Stomach (tissue), 8 donors: ENCODE measurements at regions not wholly inside any gene's neighbourhood (a gene's known extent, or its start where the extent isn't known, plus 50 kb on each side); places are given as distances from the start of the nearest gene placed in this dataset.
A peak's percentile ranks its signal among the peaks of the same experiment; 100 is the strongest.

Experiments
- DNase-seq, 2 donors: peaks; one replicate each; pipeline versions ENCODE4 v3.0.0 to v3.0.0-alpha.2; 2013 to 2019
- H3K27ac ChIP-seq, 5 donors: fragments of 200-600 bp in 4 of 5; sonication (generic) in 4 of 5; one replicate each; pipeline ENCODE4 v1.5.1; 2013 to 2019; ENCODE audit warnings: mild to moderate bottlenecking in 1 of 5, moderate library complexity in 1 of 5
- H3K27me3 ChIP-seq, 3 donors: fragments of 200-600 bp; sonication (generic); one replicate each; pipeline ENCODE4 v1.5.1; 2017 to 2019; ENCODE audit warnings: mixed run types in 1 of 3
- H3K36me3 ChIP-seq, 4 donors: fragments of 200-600 bp; sonication (generic); 1 replicate in 3 of 4; 2 replicates in 1 of 4; pipeline ENCODE4 v1.5.1; 2016 to 2019
- H3K4me1 ChIP-seq, 4 donors: fragments of 200-600 bp; sonication (generic); one replicate each; pipeline ENCODE4 v1.5.1; 2016 to 2019
- H3K4me3 ChIP-seq, 4 donors: fragments of 200-600 bp; sonication (generic) in 3 of 4; one replicate each; pipeline ENCODE4 v1.5.1; 2016 to 2019; ENCODE audit warnings: mild to moderate bottlenecking in 1 of 4
- H3K9me3 ChIP-seq, 4 donors: fragments of 200-600 bp; sonication (generic); one replicate each; pipeline ENCODE4 v1.5.1; 2016 to 2019
- EP300 ChIP-seq: sonication (generic); formaldehyde crosslinking; IDR thresholded peaks from one replicate; pipeline ENCODE4 v1.6.1; 2017; ENCODE audit warnings: antibody characterized with exemption
- POLR2A ChIP-seq, 4 donors: fragments of 450-650 bp; IDR thresholded peaks; one replicate each; pipeline ENCODE4 v1.6.1; 2016; ENCODE audit warnings: antibody characterized with exemption in 4 of 4, control low read depth in 2 of 4, mild to moderate bottlenecking in 1 of 4, moderate library complexity in 1 of 4
- POLR2AphosphoS5 ChIP-seq, 3 donors: sonication (generic); formaldehyde crosslinking; IDR thresholded peaks; one replicate each; pipeline ENCODE4 v1.6.1; 2016; ENCODE audit warnings: antibody characterized with exemption in 3 of 3
- WGBS, 5 donors: extraction: QIAGEN DNeasy Blood & Tissue Kit in 3 of 5; methylation state at CpG; one replicate each; pipeline versions ENCODE4 v1.1.5 to v1.1.7; 2013 to 2018; 5-methylcytosine and 5-hydroxymethylcytosine counted together
- intact Hi-C: fragments of 100-400 bp; cut with DNase I; formaldehyde crosslinking; loops from one replicate; pipeline ENCODE4 v1.15.1; 2023; ENCODE audit warnings: low total_unique reads
- TF ChIP-seq, protein P1 (sequence below), 7 experiments: fragments of 450-650 bp in 4 of 7; fragments of 200-600 bp in 3 of 7; sonication (generic) in 3 of 7; IDR thresholded peaks; one replicate each; pipeline ENCODE4 v1.5.1; 2016 to 2019; ENCODE audit warnings: antibody characterized with exemption in 7 of 7, control low read depth in 2 of 7, mild to moderate bottlenecking in 1 of 7
- donor health status: healthy with polysubstance abuse.
- donor health status: Bipolar disorder and iron deficiency.
- donor health status: healthy.

- WGBS, 5 donors, result 69 to 81% (median 76%) methylated on average over 5 of the region's 5 CpGs
- peaks cover 0 to 30% (median 7%) of the 10 kb centered on the region in 4 donors for H3K4me1 ChIP-seq
- H3K27me3 ChIP-seq, result no peaks in the 10 kb centered on the region
- no peaks in the 10 kb centered on the region for H3K36me3 ChIP-seq
- no peak overlapping the region for H3K4me3 ChIP-seq
- no peak overlapping the region for H3K27ac ChIP-seq
- intact Hi-C loops, result no loop called here
- DNase-seq, result peak in 1 of 2 donors; percentile 70
- TF ChIP-seq POLR2AphosphoS5 (IDR thresholded peaks at IDR 0.05), result no peak
- TF ChIP-seq EP300, result no peak
- no peak for TF ChIP-seq POLR2A (IDR thresholded peaks at IDR 0.05)
- TF ChIP-seq, protein P1, sequence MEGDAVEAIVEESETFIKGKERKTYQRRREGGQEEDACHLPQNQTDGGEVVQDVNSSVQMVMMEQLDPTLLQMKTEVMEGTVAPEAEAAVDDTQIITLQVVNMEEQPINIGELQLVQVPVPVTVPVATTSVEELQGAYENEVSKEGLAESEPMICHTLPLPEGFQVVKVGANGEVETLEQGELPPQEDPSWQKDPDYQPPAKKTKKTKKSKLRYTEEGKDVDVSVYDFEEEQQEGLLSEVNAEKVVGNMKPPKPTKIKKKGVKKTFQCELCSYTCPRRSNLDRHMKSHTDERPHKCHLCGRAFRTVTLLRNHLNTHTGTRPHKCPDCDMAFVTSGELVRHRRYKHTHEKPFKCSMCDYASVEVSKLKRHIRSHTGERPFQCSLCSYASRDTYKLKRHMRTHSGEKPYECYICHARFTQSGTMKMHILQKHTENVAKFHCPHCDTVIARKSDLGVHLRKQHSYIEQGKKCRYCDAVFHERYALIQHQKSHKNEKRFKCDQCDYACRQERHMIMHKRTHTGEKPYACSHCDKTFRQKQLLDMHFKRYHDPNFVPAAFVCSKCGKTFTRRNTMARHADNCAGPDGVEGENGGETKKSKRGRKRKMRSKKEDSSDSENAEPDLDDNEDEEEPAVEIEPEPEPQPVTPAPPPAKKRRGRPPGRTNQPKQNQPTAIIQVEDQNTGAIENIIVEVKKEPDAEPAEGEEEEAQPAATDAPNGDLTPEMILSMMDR (IDR thresholded peaks at IDR 0.05), result no peak
- no peaks in the 10 kb centered on the region for H3K9me3 ChIP-seq
Measured at GRCh38 chr7:42692621-42693020, 219.2 kb downstream of the C7orf25 start.

GRCh38 chr7:42690794-42691639 lies 220.9 kb downstream of the C7orf25 start:
- H3K9me3 ChIP-seq, result no peaks in the 10 kb centered on the region
- no peaks in the 10 kb centered on the region for H3K36me3 ChIP-seq
- intact Hi-C loops, result no loop called here
- no peak overlapping the region for H3K27ac ChIP-seq
- H3K4me1 ChIP-seq, result peaks cover 0 to 30% (median 7%) of the 10 kb centered on the region in 4 donors
- 41 to 58% (median 48%) methylated on average over 11 of the region's 11 CpGs for WGBS, 5 donors
- H3K27me3 ChIP-seq, result no peaks in the 10 kb centered on the region
- no peak overlapping the region for H3K4me3 ChIP-seq
- TF ChIP-seq EP300, result no peak
- TF ChIP-seq, protein P1 (IDR thresholded peaks at IDR 0.05), result peak in 5 of 7 experiments; percentile 17 to 46 (median 35)
- peak in 1 of 3 donors; percentile 20 for TF ChIP-seq POLR2AphosphoS5 (IDR thresholded peaks at IDR 0.05)
- DNase-seq, result peak in 1 of 2 donors; percentile 78

DNA sequence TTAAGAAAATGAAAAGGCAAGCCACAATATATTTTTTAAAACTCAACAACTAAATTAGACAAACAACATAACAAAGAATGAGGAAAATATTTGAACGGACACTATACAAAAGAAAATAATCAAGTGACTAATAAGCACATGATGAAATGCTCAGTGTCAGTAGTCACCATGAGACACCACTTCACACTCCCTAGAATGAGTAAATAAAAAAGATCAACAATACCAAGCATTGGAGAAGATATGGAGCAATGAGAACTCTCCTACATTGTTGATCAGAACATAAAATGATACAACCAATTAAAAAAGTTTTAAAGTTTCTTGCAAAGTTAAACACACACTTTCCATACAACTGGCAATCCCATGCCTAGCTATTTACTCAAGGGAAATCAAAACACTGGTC lies 222.2 kb downstream of the C7orf25 start:
- WGBS, 5 donors, result 88 to 96% (median 93%) methylated on average over 1 of the region's 1 CpG
- Histone ChIP-seq H3K27me3 (no peaks in the 10 kb centered on the region), H3K36me3 (no peaks in the 10 kb centered on the region), H3K27ac (no peak overlapping the region), H3K4me3 (no peak overlapping the region), H3K4me1 (peaks cover 0 to 16% (median 3%) of the 10 kb centered on the region in 4 donors), H3K9me3 (no peaks in the 10 kb centered on the region)
- DNase-seq, result no peak
- intact Hi-C loops, result no loop called here
- no peak for TF ChIP-seq EP300
- TF ChIP-seq POLR2AphosphoS5 (IDR thresholded peaks at IDR 0.05), result no peak
- TF ChIP-seq, protein P1 (IDR thresholded peaks at IDR 0.05), result no peak
- TF ChIP-seq POLR2A (IDR thresholded peaks at IDR 0.05), result no peak

DNA sequence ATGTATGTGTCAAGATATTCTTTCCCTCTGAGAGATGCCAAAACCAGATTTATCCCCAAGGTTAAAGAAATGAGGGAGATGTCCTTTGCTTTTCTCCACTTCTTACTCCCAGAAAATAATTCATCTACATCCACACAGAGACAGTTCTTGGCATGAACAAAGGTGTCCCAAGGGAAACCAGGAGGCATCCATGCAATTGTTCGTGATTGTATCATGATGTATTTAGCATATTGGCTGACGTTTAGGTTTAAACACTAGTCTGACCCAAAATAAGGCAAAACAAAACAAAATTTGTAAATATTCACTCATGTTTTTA lies 223.9 kb downstream of the C7orf25 start:
- intact Hi-C loops, result no loop called here

More for the DNA sequence above, 223.9 kb downstream of the C7orf25 start:
- no peaks in the 10 kb centered on the region for H3K36me3 ChIP-seq
- no peak overlapping the region for H3K4me3 ChIP-seq
- no peak for TF ChIP-seq EP300
- no peak for TF ChIP-seq POLR2AphosphoS5 (IDR thresholded peaks at IDR 0.05)
- TF ChIP-seq POLR2A (IDR thresholded peaks at IDR 0.05), result no peak
- TF ChIP-seq, protein P1 (IDR thresholded peaks at IDR 0.05), result no peak
- H3K27ac ChIP-seq, result no peak overlapping the region
- no peaks in the 10 kb centered on the region for H3K9me3 ChIP-seq
- no peak for DNase-seq
- no peaks in the 10 kb centered on the region for H3K27me3 ChIP-seq
- WGBS, 5 donors, result 77 to 87% (median 83%) methylated on average over 2 of the region's 2 CpGs
- H3K4me1 ChIP-seq, result peaks cover 0 to 7% (median 3%) of the 10 kb centered on the region in 4 donors
